GM23338 (cell line): ENCODE measurements at regions not wholly inside any gene's neighbourhood (a gene's known extent, or its start where the extent isn't known, plus 50 kb on each side); places are given as distances from the start of the nearest gene placed in this dataset.

ENCODE experiments used
- CREB1 ChIP-seq: fragments of 250-450 bp; sonication (Bioruptor Pico); IDR thresholded peaks from 2 replicates; pipeline ENCODE4 v1.5.0; 2020; ENCODE audit warnings: low read depth, mild to moderate bottlenecking, moderate library complexity
- CTCF ChIP-seq, 2 experiments: fragments of 200-600 bp in 1 of 2; sonication (generic) in 1 of 2; conservative IDR thresholded peaks; 2 replicates each; pipeline versions ENCODE4 v1.5.1 to v1.6.1; 2016 to 2017; ENCODE audit warnings: antibody characterized with exemption in 2 of 2, low read depth in 2 of 2, mild to moderate bottlenecking in 2 of 2, moderate library complexity in 1 of 2
- EZH2 ChIP-seq: fragments of 200-600 bp; sonication (generic); IDR thresholded peaks from one replicate; pipeline ENCODE4 v1.8.0; 2017; ENCODE audit warnings: antibody characterized with exemption, mild to moderate bottlenecking, low read depth; ENCODE audit not compliant: unreplicated experiment
- EZH2phosphoT487 ChIP-seq: fragments of 200-600 bp; sonication (generic); IDR thresholded peaks from one replicate; pipeline ENCODE4 v1.8.1; 2018; ENCODE audit warnings: antibody characterized with exemption; ENCODE audit not compliant: unreplicated experiment
- JUNB ChIP-seq: IDR thresholded peaks from one replicate; pipeline ENCODE4 v1.6.1; 2016; ENCODE audit warnings: antibody characterized with exemption; ENCODE audit not compliant: unreplicated experiment
- NANOG ChIP-seq: IDR thresholded peaks from 2 replicates; pipeline ENCODE4 v1.6.1; 2016; ENCODE audit warnings: antibody characterized with exemption, borderline replicate concordance
- POLR2AphosphoS5 ChIP-seq: IDR thresholded peaks from 2 replicates; pipeline ENCODE4 v1.6.1; 2016; ENCODE audit warnings: antibody characterized with exemption, low read depth
- ZNF114 ChIP-seq: fragments of 250-450 bp; sonication (Bioruptor Pico); IDR thresholded peaks from 2 replicates; pipeline ENCODE4 v1.5.0; 2020; ENCODE audit warnings: mild to moderate bottlenecking, moderate library complexity
- ZNF331 ChIP-seq: fragments of 250-450 bp; sonication (Bioruptor Pico); IDR thresholded peaks from 2 replicates; pipeline ENCODE4 v1.5.0; 2020; ENCODE audit warnings: low read depth, mild to moderate bottlenecking, moderate library complexity
- TF ChIP-seq, protein P1 (sequence below): IDR thresholded peaks from one replicate; pipeline ENCODE4 v1.6.1; 2018; ENCODE audit warnings: antibody characterized with exemption; ENCODE audit not compliant: unreplicated experiment

- TF ChIP-seq CTCF (conservative IDR thresholded peaks at IDR 0.05; ENCODE audit: low read depth in 2 of 2), result no peak
- no peak for TF ChIP-seq EZH2phosphoT487
- no peak for TF ChIP-seq NANOG
- no peak for TF ChIP-seq ZNF331 (CRISPR knock-in tag)
- TF ChIP-seq POLR2AphosphoS5, result no peak
- TF ChIP-seq EZH2, result no peak
- no peak for TF ChIP-seq JUNB
- TF ChIP-seq CREB1 (CRISPR knock-in tag), result no peak
- TF ChIP-seq, protein P1, sequence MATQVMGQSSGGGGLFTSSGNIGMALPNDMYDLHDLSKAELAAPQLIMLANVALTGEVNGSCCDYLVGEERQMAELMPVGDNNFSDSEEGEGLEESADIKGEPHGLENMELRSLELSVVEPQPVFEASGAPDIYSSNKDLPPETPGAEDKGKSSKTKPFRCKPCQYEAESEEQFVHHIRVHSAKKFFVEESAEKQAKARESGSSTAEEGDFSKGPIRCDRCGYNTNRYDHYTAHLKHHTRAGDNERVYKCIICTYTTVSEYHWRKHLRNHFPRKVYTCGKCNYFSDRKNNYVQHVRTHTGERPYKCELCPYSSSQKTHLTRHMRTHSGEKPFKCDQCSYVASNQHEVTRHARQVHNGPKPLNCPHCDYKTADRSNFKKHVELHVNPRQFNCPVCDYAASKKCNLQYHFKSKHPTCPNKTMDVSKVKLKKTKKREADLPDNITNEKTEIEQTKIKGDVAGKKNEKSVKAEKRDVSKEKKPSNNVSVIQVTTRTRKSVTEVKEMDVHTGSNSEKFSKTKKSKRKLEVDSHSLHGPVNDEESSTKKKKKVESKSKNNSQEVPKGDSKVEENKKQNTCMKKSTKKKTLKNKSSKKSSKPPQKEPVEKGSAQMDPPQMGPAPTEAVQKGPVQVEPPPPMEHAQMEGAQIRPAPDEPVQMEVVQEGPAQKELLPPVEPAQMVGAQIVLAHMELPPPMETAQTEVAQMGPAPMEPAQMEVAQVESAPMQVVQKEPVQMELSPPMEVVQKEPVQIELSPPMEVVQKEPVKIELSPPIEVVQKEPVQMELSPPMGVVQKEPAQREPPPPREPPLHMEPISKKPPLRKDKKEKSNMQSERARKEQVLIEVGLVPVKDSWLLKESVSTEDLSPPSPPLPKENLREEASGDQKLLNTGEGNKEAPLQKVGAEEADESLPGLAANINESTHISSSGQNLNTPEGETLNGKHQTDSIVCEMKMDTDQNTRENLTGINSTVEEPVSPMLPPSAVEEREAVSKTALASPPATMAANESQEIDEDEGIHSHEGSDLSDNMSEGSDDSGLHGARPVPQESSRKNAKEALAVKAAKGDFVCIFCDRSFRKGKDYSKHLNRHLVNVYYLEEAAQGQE, result no peak
- no peak for TF ChIP-seq ZNF114 (CRISPR knock-in tag)
These were observed 50.8 kb upstream of the ACTRT2 start for GRCh38 chr1:2970311-2971071.
